Endothelial cell of umbilical vein (primary cell): ENCODE measurements at regions not wholly inside any gene's neighbourhood (a gene's known extent, or its start where the extent isn't known, plus 50 kb on each side); places are given as distances from the start of the nearest gene placed in this dataset.

Source experiments
- BruUV-seq: library from RNA; stranded (reverse); fragments of 400-500 nt; replicated peaks from 2 replicates; lab custom pipeline; 2021; lab: Mats Ljungman, UMichigan
- CTCF ChIA-PET: fragments of 300-600, 350-600 bp; sonication (Branson Sonifier 250); formaldehyde crosslinking; loops from one replicate; lab custom pipeline; 2021; ENCODE audit warnings: antibody characterized with exemption, inconsistent platforms; lab: Charles Lee
- POLR2A ChIA-PET: fragments of 300-600, 350-600 bp; sonication (Branson Sonifier 250); formaldehyde crosslinking; loops from one replicate; lab custom pipeline; 2021; ENCODE audit warnings: antibody characterized with exemption, inconsistent platforms; lab: Charles Lee
- DNase-seq: peaks from one replicate; pipeline ENCODE4 v3.0.0-alpha.2; 2011; ENCODE audit warnings: low read depth, low spot score
- FAIRE-seq: peaks from 2 replicates; lab custom pipeline; 2011; peaks lifted over from hg19 to GRCh38; lab: Jason Lieb, UNC
- H2AFZ ChIP-seq: 2 replicates; pipeline ENCODE4 v1.6.0; 2012; ENCODE audit warnings: low read depth, low read length, control low read depth, inconsistent platforms
- H3K27ac ChIP-seq: 2 replicates; pipeline ENCODE4 v1.5.1; 2011; ENCODE audit warnings: low read depth, mild to moderate bottlenecking, control low read depth, low read length, moderate library complexity; ENCODE audit not compliant: insufficient read depth
- H3K27me3 ChIP-seq, 2 experiments: 2 replicates each; pipeline versions ENCODE4 v1.6.0 to v1.6.1; 2011; ENCODE audit warnings: low read length in 2 of 2, mixed read lengths in 1 of 2; ENCODE audit not compliant: control insufficient read depth in 2 of 2, insufficient read depth in 2 of 2
- H3K36me3 ChIP-seq, 2 experiments: 2 replicates in 1 of 2; 3 replicates in 1 of 2; pipeline ENCODE4 v1.5.1; 2011; ENCODE audit warnings: low read length in 2 of 2, mild to moderate bottlenecking in 1 of 2, moderate library complexity in 1 of 2; ENCODE audit not compliant: control insufficient read depth in 2 of 2, insufficient read depth in 2 of 2; ENCODE audit errors: extremely low read depth in 1 of 2
- H3K4me1 ChIP-seq: 3 replicates; pipeline ENCODE4 v1.5.1; 2011; ENCODE audit warnings: mild to moderate bottlenecking, low read length; ENCODE audit not compliant: control insufficient read depth, insufficient read depth; ENCODE audit errors: extremely low read depth
- H3K4me2 ChIP-seq: 2 replicates; pipeline ENCODE4 v1.6.1; 2011; ENCODE audit warnings: low read length, control low read depth, mixed read lengths; ENCODE audit not compliant: insufficient read depth
- H3K4me3 ChIP-seq, 3 experiments: fragments of 200-600 bp in 1 of 3; sonication (generic), shearing (Covaris generic) in 1 of 3; replicated peaks in 1 of 3; 2 replicates each; pipeline ENCODE4 v1.5.1; 2011 to 2016; ENCODE audit warnings: control low read depth in 3 of 3, low read length in 3 of 3, mild to moderate bottlenecking in 2 of 3, inconsistent platforms in 1 of 3, low read depth in 1 of 3, moderate library complexity in 1 of 3; ENCODE audit not compliant: insufficient read depth in 1 of 3
- H3K79me2 ChIP-seq: 2 replicates; pipeline ENCODE4 v1.6.0; 2012; ENCODE audit warnings: low read length, inconsistent platforms; ENCODE audit not compliant: control insufficient read depth, insufficient read depth
- H3K9ac ChIP-seq: replicated peaks from 2 replicates; pipeline ENCODE3; 2011; ENCODE audit warnings: low read length, control low read depth; ENCODE audit not compliant: insufficient read depth; ENCODE audit errors: extremely low read depth
- H3K9me1 ChIP-seq: replicated peaks from 3 replicates; pipeline ENCODE4 v1.6.0; 2011; ENCODE audit warnings: mild to moderate bottlenecking, low read length; ENCODE audit not compliant: control insufficient read depth, insufficient read depth; ENCODE audit errors: extremely low read depth
- H3K9me3 ChIP-seq: replicated peaks from 2 replicates; pipeline ENCODE4 v1.5.1; 2012; ENCODE audit warnings: low read length, inconsistent platforms; ENCODE audit not compliant: control insufficient read depth, insufficient read depth
- H4K20me1 ChIP-seq: replicated peaks from 2 replicates; pipeline ENCODE3; 2011; ENCODE audit warnings: mild to moderate bottlenecking, low read length; ENCODE audit not compliant: control insufficient read depth, insufficient read depth; ENCODE audit errors: extremely low read depth
- EZH2 ChIP-seq: IDR thresholded peaks from 2 replicates; pipeline ENCODE4 v1.6.1; 2012; ENCODE audit warnings: borderline replicate concordance, low read depth, mild to moderate bottlenecking, moderate library complexity, low read length, inconsistent platforms; ENCODE audit not compliant: severe bottlenecking
- FOS ChIP-seq: IDR thresholded peaks from 2 replicates; pipeline ENCODE4 v1.6.1; 2011; ENCODE audit warnings: mild to moderate bottlenecking, low read length, moderate library complexity, borderline replicate concordance; ENCODE audit not compliant: insufficient read depth
- GATA2 ChIP-seq: IDR thresholded peaks from 2 replicates; pipeline ENCODE4 v1.7.0; 2011; ENCODE audit warnings: low read depth, mild to moderate bottlenecking, moderate library complexity, mixed read lengths, low read length; ENCODE audit not compliant: insufficient read length, insufficient read depth
- JUN ChIP-seq: IDR thresholded peaks from 2 replicates; pipeline ENCODE4 v1.6.1; 2011; ENCODE audit warnings: borderline replicate concordance, low read depth; ENCODE audit not compliant: insufficient read length, insufficient read depth
- MYC ChIP-seq: IDR thresholded peaks from one replicate; pipeline ENCODE4 v1.6.1; 2011; ENCODE audit warnings: mild to moderate bottlenecking, low read depth, low read length
- POLR2A ChIP-seq: IDR thresholded peaks from 2 replicates; pipeline ENCODE4 v1.6.1; 2012; ENCODE audit warnings: low read depth, mild to moderate bottlenecking, control low read depth, low read length
- POLR2AphosphoS5 ChIP-seq: IDR thresholded peaks from 2 replicates; pipeline ENCODE4 v1.6.1; 2012; ENCODE audit warnings: low read depth, mild to moderate bottlenecking, control low read depth, low read length, moderate library complexity; ENCODE audit not compliant: insufficient read depth
- dilution Hi-C: fragments of 300-500 bp; cut with MboI; formaldehyde crosslinking; loops from one replicate; pipeline ENCODE4 v1.15.0; 2019; ENCODE audit warnings: low sequenced_read_pairs; ENCODE audit not compliant: extremely low pct_ligation_motif_present
- intact Hi-C: fragments of 100-400 bp; cut with micrococcal nuclease; formaldehyde crosslinking; loops from one replicate; pipeline ENCODE4 v1.10.0; 2022
- TF ChIP-seq, protein P1 (sequence below), 2 donors: IDR thresholded peaks; 1 replicate in 1 of 2; 2 replicates in 1 of 2; pipeline ENCODE4 v1.5.1; 2011; ENCODE audit warnings: low read length in 2 of 2, mild to moderate bottlenecking in 2 of 2, moderate library complexity in 2 of 2, control low read depth in 1 of 2, inconsistent platforms in 1 of 2, low read depth in 1 of 2; ENCODE audit not compliant: insufficient read depth in 1 of 2; ENCODE audit errors: extremely low read depth in 1 of 2
- TF ChIP-seq, protein P2 (sequence below): IDR thresholded peaks from 2 replicates; pipeline ENCODE4 v1.6.1; 2011; ENCODE audit not compliant: insufficient read depth, insufficient read length

DNA sequence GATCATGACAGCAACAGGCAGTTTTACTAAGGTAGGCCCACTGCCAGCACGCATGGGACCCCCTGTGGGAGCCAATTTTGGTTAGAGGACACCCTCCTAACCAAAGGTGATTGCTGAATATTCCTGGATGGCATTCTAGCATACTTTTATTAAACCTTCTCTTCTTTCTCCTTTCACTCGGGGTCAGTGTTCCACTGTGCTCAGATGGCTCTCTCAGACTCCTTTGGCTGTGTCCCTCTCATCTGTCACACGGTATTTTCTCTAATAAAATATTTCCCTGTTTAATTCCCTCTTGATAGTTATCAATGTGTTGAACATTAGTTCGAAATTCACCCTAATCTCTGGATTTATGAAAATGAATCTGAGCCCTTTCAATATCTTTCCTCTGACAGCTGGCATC, 1315.3 kb downstream of the FSTL5 start:
- Histone ChIP-seq H3K36me3 (no peaks in the 10 kb centered on the region), H3K79me2 (no peaks in the 10 kb centered on the region), H3K27ac (no peak overlapping the region), H3K9me3 (no peaks in the 10 kb centered on the region), H3K4me2 (no peak overlapping the region), H3K4me1 (no peaks in the 10 kb centered on the region), H3K9me1 (no peaks in the 10 kb centered on the region), H4K20me1 (no peaks in the 10 kb centered on the region), H3K4me3 (no peak overlapping the region), H2AFZ (no peak overlapping the region), H3K27me3 (no peaks in the 10 kb centered on the region), H3K9ac (no peak overlapping the region)
- CTCF ChIA-PET: no interaction called here
- TF ChIP-seq POLR2A: no peak
- no peak for TF ChIP-seq POLR2AphosphoS5
- TF ChIP-seq GATA2: no peak
- TF ChIP-seq, protein P1, sequence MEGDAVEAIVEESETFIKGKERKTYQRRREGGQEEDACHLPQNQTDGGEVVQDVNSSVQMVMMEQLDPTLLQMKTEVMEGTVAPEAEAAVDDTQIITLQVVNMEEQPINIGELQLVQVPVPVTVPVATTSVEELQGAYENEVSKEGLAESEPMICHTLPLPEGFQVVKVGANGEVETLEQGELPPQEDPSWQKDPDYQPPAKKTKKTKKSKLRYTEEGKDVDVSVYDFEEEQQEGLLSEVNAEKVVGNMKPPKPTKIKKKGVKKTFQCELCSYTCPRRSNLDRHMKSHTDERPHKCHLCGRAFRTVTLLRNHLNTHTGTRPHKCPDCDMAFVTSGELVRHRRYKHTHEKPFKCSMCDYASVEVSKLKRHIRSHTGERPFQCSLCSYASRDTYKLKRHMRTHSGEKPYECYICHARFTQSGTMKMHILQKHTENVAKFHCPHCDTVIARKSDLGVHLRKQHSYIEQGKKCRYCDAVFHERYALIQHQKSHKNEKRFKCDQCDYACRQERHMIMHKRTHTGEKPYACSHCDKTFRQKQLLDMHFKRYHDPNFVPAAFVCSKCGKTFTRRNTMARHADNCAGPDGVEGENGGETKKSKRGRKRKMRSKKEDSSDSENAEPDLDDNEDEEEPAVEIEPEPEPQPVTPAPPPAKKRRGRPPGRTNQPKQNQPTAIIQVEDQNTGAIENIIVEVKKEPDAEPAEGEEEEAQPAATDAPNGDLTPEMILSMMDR (IDR thresholded peaks at IDR 0.05; ENCODE audit: extremely low read depth in 1 of 2, insufficient read depth in 1 of 2, low read depth in 1 of 2, low read length in 2 of 2): no peak
- no peak for TF ChIP-seq FOS
- TF ChIP-seq EZH2: no peak
- no peak for TF ChIP-seq MYC
- no peak for TF ChIP-seq JUN
- TF ChIP-seq, protein P2, sequence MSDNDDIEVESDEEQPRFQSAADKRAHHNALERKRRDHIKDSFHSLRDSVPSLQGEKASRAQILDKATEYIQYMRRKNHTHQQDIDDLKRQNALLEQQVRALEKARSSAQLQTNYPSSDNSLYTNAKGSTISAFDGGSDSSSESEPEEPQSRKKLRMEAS: no peak
- POLR2A ChIA-PET: no interaction called here
- intact Hi-C loops: no loop called here
- no peak for DNase-seq
- dilution Hi-C loops: no loop called here
- BruUV-seq: no TSS peak
- no peak for FAIRE-seq
